ENCODE measurements at regions not wholly inside any gene's neighbourhood (a gene's known extent, or its start where the extent isn't known, plus 50 kb on each side); places are given as distances from the start of the nearest gene placed in this dataset.

- TF ChIP-seq PRDM15 (CRISPR knock-in tag; IDR thresholded peaks at IDR 0.05), result no peak
Observed at GRCh38 chr17:77331301-77331864, 190.6 kb downstream of the SEC14L1 start (continued).

- POLR2A ChIA-PET, result interaction anchor here (0.7 kb wide), 1 partner anchor 21 kb away, joined by 4 read pairs; no protein-coding TSS in a partner anchor
- no peak overlapping the region for H3K27ac Mint-ChIP-seq
- peaks cover 15% of the 10 kb centered on the region; the same call in 1 of the 2 replicates for H3K9me3 Mint-ChIP-seq
- no peaks in the 10 kb centered on the region for H3K27me3 Mint-ChIP-seq (ENCODE audit: low read depth)
- H3K36me3 Mint-ChIP-seq, result peaks cover 2% of the 10 kb centered on the region; the same call in 1 of the 2 replicates
- peaks cover 25% of the 10 kb centered on the region for H3K4me1 Mint-ChIP-seq
- H3K4me3 Mint-ChIP-seq, result no peak overlapping the region
- DNase-seq (ENCODE audit: low spot score) (peak; percentile 1), ATAC-seq (no peak)
- no peak for TF ChIP-seq IRF1 (CRISPR knock-in tag; IDR thresholded peaks at IDR 0.05)
- CTCF ChIA-PET, result interaction anchor here (0.6 to 3.6 kb wide), 33 partner anchors 8 to 210 kb away, joined by 3 to 56 read pairs (median 4); no protein-coding TSS in a partner anchor
Observed at GRCh38 chr17:77332034-77332971, 191.5 kb downstream of the SEC14L1 start.

- H3K4me3 Mint-ChIP-seq, result no peak overlapping the region
- no peak for TF ChIP-seq PRDM15 (CRISPR knock-in tag; IDR thresholded peaks at IDR 0.05)
- no peak for TF ChIP-seq MYBL2 (CRISPR knock-in tag; IDR thresholded peaks at IDR 0.05)
- no peak for TF ChIP-seq ZMAT4 (CRISPR knock-in tag; IDR thresholded peaks at IDR 0.05)
- H3K27ac Mint-ChIP-seq, result no peak overlapping the region
- DNase-seq (ENCODE audit: low spot score), result no peak
- H3K36me3 Mint-ChIP-seq, result peaks cover 2% of the 10 kb centered on the region; the same call in 1 of the 2 replicates
- peaks cover 25% of the 10 kb centered on the region for H3K4me1 Mint-ChIP-seq
- ChIA-PET POLR2A (no interaction called here), CTCF (interaction anchor here (0.8 to 3.6 kb wide), 4 partner anchors 42 to 96 kb away, joined by 3 to 22 read pairs (median 14); no protein-coding TSS in a partner anchor)
- ATAC-seq, result no peak
- no peaks in the 10 kb centered on the region for H3K27me3 Mint-ChIP-seq (ENCODE audit: low read depth)
- peaks cover 15% of the 10 kb centered on the region; the same call in 1 of the 2 replicates for H3K9me3 Mint-ChIP-seq
Observed at GRCh38 chr17:77332981-77333685, 192.4 kb downstream of the SEC14L1 start.

GRCh38 chr17:77337150-77337549 lies 196.4 kb downstream of the SEC14L1 start:
- ATAC-seq (no peak), DNase-seq (ENCODE audit: low spot score) (no peak)
- Mint-ChIP-seq H3K27ac (no peak overlapping the region), H3K4me1 (peaks cover 9% of the 10 kb centered on the region), H3K27me3 (ENCODE audit: low read depth) (no peaks in the 10 kb centered on the region), H3K36me3 (peaks cover 2% of the 10 kb centered on the region; the same call in 1 of the 2 replicates), H3K4me3 (no peak overlapping the region), H3K9me3 (peaks cover 15% of the 10 kb centered on the region; the same call in 1 of the 2 replicates)
- CTCF ChIA-PET, result interaction anchor here (2.2 kb wide), 1 partner anchor 93 kb away, joined by 6 read pairs; no protein-coding TSS in a partner anchor
- TF ChIP-seq RELA (CRISPR knock-in tag; IDR thresholded peaks at IDR 0.05; ENCODE audit: borderline replicate concordance) (no peak), MYBL2 (CRISPR knock-in tag; IDR thresholded peaks at IDR 0.05) (no peak), E2F4 (CRISPR knock-in tag; IDR thresholded peaks at IDR 0.05; ENCODE audit: borderline replicate concordance, low read depth) (no peak), SMAD4 (CRISPR knock-in tag; IDR thresholded peaks at IDR 0.05) (no peak), E2F1 (CRISPR knock-in tag; IDR thresholded peaks at IDR 0.05) (no peak), ZBTB43 (CRISPR knock-in tag; IDR thresholded peaks at IDR 0.05) (no peak), MAX (CRISPR knock-in tag; IDR thresholded peaks at IDR 0.05) (no peak)
- POLR2A ChIA-PET, result no interaction called here

Measured in WTC11 (cell line).